Thyroid gland (tissue), 4 donors: ENCODE measurements at regions not wholly inside any gene's neighbourhood (a gene's known extent, or its start where the extent isn't known, plus 50 kb on each side); places are given as distances from the start of the nearest gene placed in this dataset.

Source experiments
- DNase-seq, 2 donors: peaks; one replicate each; pipeline ENCODE4 v3.0.0-alpha.2; 2019
- H3K27ac ChIP-seq, 3 donors: fragments of 200-600 bp; sonication (generic); 1 replicate in 2 of 3; 2 replicates in 1 of 3; pipeline ENCODE4 v1.5.1; 2016 to 2019; ENCODE audit warnings: mild to moderate bottlenecking in 1 of 3, moderate library complexity in 1 of 3
- H3K27me3 ChIP-seq: fragments of 200-600 bp; sonication (generic); one replicate; pipeline ENCODE4 v1.5.1; 2019
- H3K36me3 ChIP-seq, 2 donors: fragments of 200-600 bp; sonication (generic); one replicate each; pipeline ENCODE4 v1.5.1; 2016 to 2019
- H3K4me1 ChIP-seq, 2 donors: fragments of 200-600 bp; sonication (generic); one replicate each; pipeline ENCODE4 v1.5.1; 2017 to 2019
- H3K4me3 ChIP-seq, 3 donors: fragments of 200-600 bp; sonication (generic); replicated peaks in 1 of 3; 1 replicate in 2 of 3; 2 replicates in 1 of 3; pipeline ENCODE4 v1.5.1; 2016; ENCODE audit warnings: mild to moderate bottlenecking in 1 of 3
- H3K9me3 ChIP-seq: fragments of 200-600 bp; sonication (generic); one replicate; pipeline ENCODE4 v1.5.1; 2017
- CTCF ChIP-seq, 6 experiments: fragments of 200-600 bp in 3 of 6; fragments of 450-650 bp in 3 of 6; sonication (generic) in 3 of 6; IDR thresholded peaks; one replicate each; pipeline ENCODE4 v1.5.1; 2016 to 2019; ENCODE audit warnings: antibody characterized with exemption in 6 of 6, mild to moderate bottlenecking in 2 of 6, inconsistent platforms in 1 of 6, moderate library complexity in 1 of 6
- POLR2A ChIP-seq, 2 donors: fragments of 450-650 bp; IDR thresholded peaks; one replicate each; pipeline ENCODE4 v1.6.1; 2017; ENCODE audit warnings: antibody characterized with exemption in 2 of 2, mild to moderate bottlenecking in 2 of 2, moderate library complexity in 1 of 2
- WGBS, 2 donors: methylation state at CpG; one replicate each; pipeline ENCODE4 v1.1.5; 2017; 5-methylcytosine and 5-hydroxymethylcytosine counted together
- intact Hi-C: fragments of 100-400 bp; cut with DNase I; formaldehyde crosslinking; loops from one replicate; pipeline ENCODE4 v1.15.1; 2023

- no peak overlapping the region for H3K27ac ChIP-seq
- H3K36me3 ChIP-seq, result no peaks in the 10 kb centered on the region
- intact Hi-C loops, result no loop called here
- no peaks in the 10 kb centered on the region for H3K27me3 ChIP-seq
- WGBS, 2 donors, result 77 to 79% methylated on average over 8 of the region's 8 CpGs
- no peak for DNase-seq
- no peaks in the 10 kb centered on the region for H3K4me1 ChIP-seq
- H3K9me3 ChIP-seq, result no peaks in the 10 kb centered on the region
- H3K4me3 ChIP-seq, result no peak overlapping the region
- TF ChIP-seq CTCF (IDR thresholded peaks at IDR 0.05), result no peak
- TF ChIP-seq POLR2A (IDR thresholded peaks at IDR 0.05), result no peak
Observed at GRCh38 chr12:127770118-127770517, 496.9 kb upstream of the TMEM132C start.

GRCh38 chr12:127771546-127771945 lies 495.4 kb upstream of the TMEM132C start:
- H3K4me1 ChIP-seq, result no peaks in the 10 kb centered on the region
- H3K36me3 ChIP-seq, result no peaks in the 10 kb centered on the region
- H3K9me3 ChIP-seq, result no peaks in the 10 kb centered on the region
- WGBS, 2 donors, result 61 to 68% methylated on average over 3 of the region's 3 CpGs
- no peak for TF ChIP-seq CTCF (IDR thresholded peaks at IDR 0.05)
- H3K27ac ChIP-seq, result no peak overlapping the region
- intact Hi-C loops, result no loop called here
- no peak for DNase-seq
- H3K27me3 ChIP-seq, result no peaks in the 10 kb centered on the region
- no peak overlapping the region for H3K4me3 ChIP-seq

- intact Hi-C loops, result no loop called here
- WGBS, 2 donors, result 20 to 22% methylated on average over 6 of the region's 6 CpGs
- Histone ChIP-seq H3K9me3 (no peaks in the 10 kb centered on the region), H3K36me3 (no peaks in the 10 kb centered on the region), H3K27ac (no peak overlapping the region), H3K4me3 (no peak overlapping the region), H3K27me3 (no peaks in the 10 kb centered on the region), H3K4me1 (no peaks in the 10 kb centered on the region)
- TF ChIP-seq CTCF (IDR thresholded peaks at IDR 0.05), result peak in 2 of 6 experiments; percentile 31 to 53
- TF ChIP-seq POLR2A (IDR thresholded peaks at IDR 0.05), result no peak
- DNase-seq, result peak; percentile 17 to 25
Observed at GRCh38 chr12:127773520-127773919, 493.4 kb upstream of the TMEM132C start.

- H3K36me3 ChIP-seq, result no peaks in the 10 kb centered on the region
- H3K4me1 ChIP-seq, result no peaks in the 10 kb centered on the region
- TF ChIP-seq CTCF (IDR thresholded peaks at IDR 0.05) (no peak), POLR2A (IDR thresholded peaks at IDR 0.05) (no peak)
- H3K27me3 ChIP-seq, result no peaks in the 10 kb centered on the region
- H3K27ac ChIP-seq, result no peak overlapping the region
- no peak overlapping the region for H3K4me3 ChIP-seq
- no peaks in the 10 kb centered on the region for H3K9me3 ChIP-seq
- no peak for DNase-seq
- WGBS, 2 donors, result 53 to 60% methylated on average over 5 of the region's 5 CpGs
- intact Hi-C loops, result no loop called here
Observed at GRCh38 chr12:127774828-127775227, 492.1 kb upstream of the TMEM132C start.

- Histone ChIP-seq H3K27me3 (no peaks in the 10 kb centered on the region), H3K4me3 (no peak overlapping the region), H3K4me1 (no peaks in the 10 kb centered on the region), H3K27ac (no peak overlapping the region), H3K36me3 (no peaks in the 10 kb centered on the region), H3K9me3 (no peaks in the 10 kb centered on the region)
- WGBS, 2 donors, result 76 to 80% methylated on average over 12 of the region's 12 CpGs
- DNase-seq, result no peak
- TF ChIP-seq POLR2A (IDR thresholded peaks at IDR 0.05), result no peak
- no peak for TF ChIP-seq CTCF (IDR thresholded peaks at IDR 0.05)
- intact Hi-C loops, result no loop called here
Observed at GRCh38 chr12:127779301-127780045, 487.5 kb upstream of the TMEM132C start.
